NCI-H446 (cell line): ENCODE measurements at regions not wholly inside any gene's neighbourhood (a gene's known extent, or its start where the extent isn't known, plus 50 kb on each side); places are given as distances from the start of the nearest gene placed in this dataset.
"Not testable (repeated sequence)": the region's sequence is repeated elsewhere in the genome, so short reads cannot be mapped to it uniquely, and the experiment has no call there.

Experiments used
- DNase-seq, 2 experiments: peaks; one replicate each; lab custom pipeline; 2025; lab: John Stamatoyannopoulos, UW

GRCh38 chr9:110093871-110094270 lies 114.1 kb downstream of the C9orf152 start:
- DNase-seq, result no peak

GRCh38 chr9:110095161-110095595 lies 112.8 kb downstream of the C9orf152 start:
- peak in 1 of 2 experiments; percentile 44 for DNase-seq

GRCh38 chr9:110095776-110096175 lies 112.2 kb downstream of the C9orf152 start:
- no peak for DNase-seq

GRCh38 chr9:110096674-110097073 lies 111.3 kb downstream of the C9orf152 start:
- not testable (repeated sequence) for DNase-seq

GRCh38 chr9:110099236-110100095 lies 108.5 kb downstream of the C9orf152 start:
- peak; percentile 82 to 87 for DNase-seq

GRCh38 chr9:110101531-110102161 lies 106.3 kb downstream of the C9orf152 start:
- DNase-seq, result no peak

- DNase-seq, result no peak
Measured at GRCh38 chr9:110103257-110103656, 104.7 kb downstream of the C9orf152 start.

GRCh38 chr9:110104261-110104809 lies 103.6 kb downstream of the C9orf152 start:
- DNase-seq, result no peak

GRCh38 chr9:110105107-110105506 lies 102.9 kb downstream of the C9orf152 start:
- DNase-seq, result no peak

GRCh38 chr9:110106661-110107060 lies 101.3 kb downstream of the C9orf152 start:
- DNase-seq, result no peak

- no peak for DNase-seq
Measured at GRCh38 chr9:110109333-110110092, 98.4 kb downstream of the C9orf152 start.

GRCh38 chr9:110110154-110110553 lies 97.8 kb downstream of the C9orf152 start:
- no peak for DNase-seq

- DNase-seq, result no peak
Measured at GRCh38 chr9:110111868-110112267, 96.1 kb downstream of the C9orf152 start.

GRCh38 chr9:110112792-110113191 lies 95.2 kb downstream of the C9orf152 start:
- no peak for DNase-seq

GRCh38 chr9:110114086-110114858 lies 93.7 kb downstream of the C9orf152 start:
- DNase-seq, result no peak

GRCh38 chr9:110114859-110115201 lies 93.1 kb downstream of the C9orf152 start:
- DNase-seq, result no peak

- DNase-seq, result no peak
Measured at GRCh38 chr9:110115341-110115820, 92.6 kb downstream of the C9orf152 start.

- DNase-seq, result no peak
Measured at GRCh38 chr9:110115826-110116542, 92.0 kb downstream of the C9orf152 start.

GRCh38 chr9:110116543-110116885 lies 91.4 kb downstream of the C9orf152 start:
- DNase-seq, result no peak

- DNase-seq, result no peak
Measured at GRCh38 chr9:110121170-110121569, 86.8 kb downstream of the C9orf152 start.
